Activated naive CD4-positive, alpha-beta T cell treated with Interleukin-2 at 50 U/mL for 16 hours (primary cell): ENCODE measurements at regions not wholly inside any gene's neighbourhood (a gene's known extent, or its start where the extent isn't known, plus 50 kb on each side); places are given as distances from the start of the nearest gene placed in this dataset.
"Not testable (repeated sequence)": the region's sequence is repeated elsewhere in the genome, so short reads cannot be mapped to it uniquely, and the experiment has no call there.

Experiments
- DNase-seq: peaks from one replicate; pipeline ENCODE4 v3.0.0-alpha.2; 2020

GRCh38 chr17:36661047-36661666 lies 59.8 kb downstream of the MRM1 start:
- DNase-seq, result no peak

DNA sequence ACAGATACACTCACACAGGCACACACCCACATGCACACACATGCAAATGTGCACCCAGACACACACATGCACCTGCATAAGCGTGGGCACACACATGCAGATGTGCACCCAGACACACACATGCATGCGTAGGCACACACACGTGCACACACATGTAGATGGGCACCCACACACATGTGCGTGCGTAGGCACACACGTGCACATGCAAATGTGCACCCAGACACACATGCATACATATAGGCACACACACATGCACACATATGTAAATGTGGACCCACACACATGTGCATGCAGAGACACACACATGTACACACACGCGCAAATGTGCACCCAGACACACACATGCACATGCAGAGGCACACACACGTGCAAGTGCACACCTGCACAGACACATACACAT lies 60.3 kb downstream of the MRM1 start:
- no peak for DNase-seq

- DNase-seq, result no peak
Measured at GRCh38 chr17:36665417-36665816, 64.0 kb downstream of the MRM1 start.

GRCh38 chr17:36667922-36668321 lies 66.5 kb downstream of the MRM1 start:
- DNase-seq, result no peak

GRCh38 chr17:36668824-36669223 lies 67.4 kb downstream of the MRM1 start:
- DNase-seq, result no peak

- no peak for DNase-seq
Measured at GRCh38 chr17:36671144-36671543, 69.8 kb downstream of the MRM1 start.

GRCh38 chr17:36672403-36672918 lies 71.1 kb downstream of the MRM1 start:
- DNase-seq, result no peak

GRCh38 chr17:36673068-36673467 lies 71.7 kb downstream of the MRM1 start:
- no peak for DNase-seq

DNA sequence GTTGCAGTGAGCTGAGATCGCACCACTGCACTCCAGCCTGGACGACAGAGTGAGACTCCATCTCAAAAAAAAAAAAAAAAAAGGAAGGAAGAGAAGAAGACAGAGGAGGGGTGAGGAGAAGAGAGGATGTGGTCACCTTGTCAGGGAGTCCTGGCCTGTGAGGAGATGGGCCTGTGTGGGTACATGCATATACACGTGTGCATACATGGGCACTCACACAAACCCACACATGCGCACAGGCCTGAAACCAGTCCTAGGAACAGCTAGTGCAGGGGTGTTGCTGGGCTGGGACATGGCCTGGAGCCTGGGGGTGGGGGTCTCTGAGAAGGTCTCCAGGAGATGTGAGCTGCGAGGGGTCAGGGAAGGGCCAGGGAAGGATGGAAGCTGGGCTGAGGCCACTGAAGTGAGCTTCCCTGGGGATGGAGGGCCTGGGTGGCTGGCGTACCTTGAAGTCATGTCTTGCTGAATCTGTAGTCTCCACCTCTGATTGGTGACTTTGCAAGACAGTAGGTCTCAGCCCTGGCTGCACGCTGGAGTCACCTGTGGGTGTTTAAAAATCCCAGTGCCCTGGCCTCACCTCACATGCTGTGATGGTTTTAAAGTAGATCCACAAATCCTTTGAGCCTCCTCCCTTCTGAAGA lies 72.4 kb downstream of the MRM1 start:
- peak; percentile 8 for DNase-seq

- peak; percentile 40 for DNase-seq
Measured at GRCh38 chr17:36674278-36674650, 72.9 kb downstream of the MRM1 start.

DNA sequence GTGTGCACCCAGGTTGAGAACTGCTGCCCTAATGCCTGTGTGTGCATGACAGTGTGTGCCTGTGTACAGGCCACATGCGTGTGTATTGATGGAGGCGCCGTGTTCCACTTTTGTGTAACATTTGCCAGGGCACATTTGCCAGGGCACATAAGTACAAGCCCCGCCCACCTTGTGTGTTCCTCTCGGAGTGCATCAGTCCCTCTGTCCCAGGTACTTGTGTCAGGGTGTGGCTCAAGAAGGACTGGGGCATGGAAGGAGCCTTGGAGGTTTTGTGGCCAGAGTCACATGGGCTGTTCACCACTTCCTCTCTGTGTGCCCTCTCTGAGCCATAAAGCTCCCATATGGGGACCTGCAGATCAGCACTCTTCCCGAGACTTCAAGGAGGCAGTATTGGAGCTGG lies 73.9 kb downstream of the MRM1 start:
- DNase-seq, result peak; percentile 10

- no peak for DNase-seq
Measured at GRCh38 chr17:36675786-36676185, 74.4 kb downstream of the MRM1 start.

- DNase-seq, result no peak
Measured at GRCh38 chr17:36679815-36680467, 78.6 kb downstream of the MRM1 start.

DNA sequence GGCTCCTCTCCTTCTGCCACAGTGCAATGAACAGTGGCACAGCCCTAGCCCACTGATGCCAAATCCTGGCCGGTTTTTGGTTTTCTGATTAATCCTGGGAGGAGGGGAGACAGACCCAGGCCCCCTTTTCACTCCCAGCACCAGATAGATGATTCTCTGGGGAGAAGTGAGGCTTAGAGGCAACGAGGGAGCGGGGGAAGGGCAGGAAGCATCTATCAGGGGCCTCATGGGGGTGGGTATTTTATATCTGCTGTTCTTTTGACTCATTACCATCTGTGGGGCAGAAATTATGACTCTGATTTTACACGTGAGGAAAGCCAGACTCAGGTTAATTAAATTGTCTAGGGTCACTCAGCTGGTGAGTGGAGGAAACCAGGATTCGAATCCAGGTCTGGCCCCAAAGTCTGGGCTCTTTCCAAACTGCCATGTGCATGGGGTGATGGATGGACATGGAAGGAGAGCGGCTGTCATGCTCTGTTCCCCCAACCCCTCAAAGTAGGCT lies 79.4 kb downstream of the MRM1 start:
- no peak for DNase-seq

DNA sequence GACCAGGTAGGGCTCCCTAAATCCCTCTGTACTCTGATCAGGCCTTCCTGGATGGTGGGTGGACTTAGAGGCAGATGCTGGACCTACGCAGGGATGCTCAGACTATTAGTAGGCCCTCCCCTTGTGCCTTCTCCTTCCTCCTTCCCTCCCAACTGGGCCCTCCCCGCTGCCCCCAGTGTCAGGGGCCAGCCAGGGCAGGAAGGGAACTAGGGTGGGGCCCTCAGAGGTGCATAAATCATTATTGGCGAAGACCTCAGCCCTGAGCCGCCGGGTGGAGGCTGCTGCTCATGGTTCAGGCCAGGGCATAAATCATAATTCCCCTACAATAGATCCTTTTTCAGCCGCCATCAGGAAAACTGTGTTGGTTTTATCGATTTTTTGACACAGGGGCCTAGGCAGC lies 81.4 kb downstream of the MRM1 start:
- DNase-seq, result no peak

DNA sequence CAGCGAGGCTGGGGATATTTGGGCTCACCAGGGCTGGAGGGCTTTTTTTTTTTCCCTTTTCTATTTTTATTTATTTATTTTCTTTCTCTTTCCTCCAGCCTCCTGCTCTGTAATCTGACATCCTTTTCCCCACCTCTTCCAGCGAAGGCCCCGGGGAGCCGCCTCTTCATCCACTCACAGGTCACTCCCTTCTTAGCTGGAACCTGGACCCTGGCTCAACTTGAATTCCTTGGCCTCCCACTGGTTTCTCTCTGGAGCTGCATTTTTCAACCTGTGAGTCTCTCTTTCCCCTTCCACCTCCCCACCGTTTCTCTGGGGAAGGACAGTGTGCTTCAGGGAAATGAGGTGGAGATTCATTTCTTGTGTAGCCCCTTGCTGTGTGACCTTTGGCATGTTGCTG lies 82.0 kb downstream of the MRM1 start:
- DNase-seq, result no peak

- no peak for DNase-seq
Measured at GRCh38 chr17:36684134-36684533, 82.8 kb downstream of the MRM1 start.

DNA sequence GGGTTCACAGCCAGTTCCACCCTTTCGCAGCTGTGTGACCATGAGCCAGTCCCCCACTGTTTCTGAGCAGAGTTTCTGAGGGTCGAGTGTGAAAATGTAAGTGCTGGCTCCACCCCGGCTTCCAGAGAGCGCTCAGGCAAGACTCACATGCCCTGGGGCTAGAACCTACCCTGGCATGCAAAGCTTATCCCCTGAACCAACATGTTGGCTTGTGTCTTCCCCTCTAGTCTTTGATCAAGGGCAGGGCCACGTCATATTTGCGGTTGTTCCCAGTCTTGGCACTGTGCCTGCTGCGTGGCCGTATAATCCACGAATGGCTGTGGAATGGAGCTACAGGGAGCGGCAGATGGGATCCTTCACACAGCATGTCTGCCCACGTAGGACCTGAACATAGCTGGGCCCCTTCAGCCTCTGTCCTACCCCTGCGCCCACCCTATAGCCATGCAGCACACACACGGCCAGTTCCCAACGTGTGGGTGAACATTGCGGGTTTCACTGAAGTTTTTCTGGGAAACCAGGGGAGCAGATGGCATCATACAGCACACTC lies 84.8 kb downstream of the MRM1 start:
- DNase-seq, result no peak

DNA sequence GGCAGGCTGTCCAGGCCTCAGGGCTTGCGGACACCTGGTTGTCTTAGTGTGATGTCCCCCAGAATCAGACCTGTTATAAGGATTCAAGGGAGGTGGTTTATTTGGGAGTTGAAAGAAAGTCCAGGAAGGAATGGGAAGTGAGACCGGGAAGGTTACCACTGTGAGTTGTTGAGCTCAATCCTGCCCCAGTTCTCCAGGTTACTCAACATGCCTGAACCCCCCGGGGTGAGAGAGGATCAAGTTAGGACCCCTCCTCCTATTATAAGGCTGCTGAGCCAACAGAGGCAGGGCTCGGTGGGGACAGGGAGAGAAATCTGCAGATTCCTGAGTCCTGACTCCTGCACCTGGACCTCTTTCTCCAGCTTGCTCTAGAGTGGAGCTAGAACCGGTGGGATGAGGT lies 86.4 kb downstream of the MRM1 start:
- DNase-seq, result no peak

- DNase-seq, result no peak
Measured at GRCh38 chr17:36689089-36689667, 87.8 kb downstream of the MRM1 start.

DNA sequence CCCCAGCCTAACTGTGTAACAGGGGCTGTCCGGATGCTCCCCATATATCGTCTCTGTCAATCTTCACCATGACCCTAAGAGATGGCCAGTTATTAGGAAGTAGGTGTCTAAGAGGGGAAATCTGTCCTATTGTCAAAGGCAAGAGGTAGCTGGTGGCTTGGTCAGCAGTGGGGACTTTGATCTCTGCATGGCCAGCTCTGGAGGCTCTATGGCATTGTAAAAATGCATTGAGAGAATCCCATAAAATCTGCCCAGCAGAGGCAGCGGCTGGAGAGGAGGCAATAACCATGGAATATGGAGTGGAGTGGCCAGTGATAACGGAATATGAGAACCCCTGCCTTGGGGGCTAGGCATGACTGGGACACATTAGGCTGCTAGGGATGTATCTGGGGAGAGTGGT lies 88.8 kb downstream of the MRM1 start:
- DNase-seq, result no peak

- DNase-seq, result no peak
Measured at GRCh38 chr17:36691606-36692005, 90.2 kb downstream of the MRM1 start.

DNA sequence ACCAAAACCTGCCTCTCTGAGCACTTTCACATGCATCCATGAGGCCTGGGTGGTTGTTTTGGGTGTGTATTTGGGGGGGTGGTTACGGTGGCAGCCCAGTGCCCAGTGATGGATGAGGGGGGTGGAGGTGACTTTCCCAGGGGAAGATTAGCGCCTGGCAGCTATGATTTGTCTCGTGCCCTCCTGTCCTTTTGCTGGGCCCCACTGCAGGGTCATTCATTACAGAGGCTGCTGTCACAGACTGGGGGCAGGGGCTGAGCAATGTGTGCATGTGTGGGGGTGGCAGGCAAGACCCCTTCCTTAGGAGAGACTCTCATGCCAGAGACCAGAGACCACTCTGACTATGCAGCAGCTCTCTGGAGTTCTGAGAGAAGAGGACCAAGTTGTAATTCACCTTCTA lies 93.7 kb downstream of the MRM1 start:
- DNase-seq, result no peak

DNA sequence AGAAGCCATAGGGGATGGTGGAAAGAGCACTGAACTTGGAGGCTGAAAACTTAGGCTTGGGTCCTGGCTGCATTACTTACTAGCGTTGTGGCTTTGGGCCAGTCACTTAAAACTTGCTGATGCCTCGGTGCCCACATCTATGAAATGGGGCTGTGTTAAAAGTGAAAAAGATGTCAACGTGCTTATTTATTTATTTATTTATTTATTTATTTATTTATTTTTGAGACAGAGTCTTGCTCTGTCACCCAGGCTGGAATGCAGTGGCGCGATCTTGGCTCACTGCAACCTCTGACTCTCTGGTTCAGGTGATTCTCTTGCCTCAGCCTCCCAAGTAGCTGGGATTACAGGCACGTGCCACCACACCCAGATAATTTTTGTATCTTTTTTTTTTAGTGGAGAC lies 94.3 kb downstream of the MRM1 start:
- DNase-seq, result not testable (repeated sequence)
